ENCODE measurements at regions not wholly inside any gene's neighbourhood (a gene's known extent, or its start where the extent isn't known, plus 50 kb on each side); places are given as distances from the start of the nearest gene placed in this dataset.

DNA sequence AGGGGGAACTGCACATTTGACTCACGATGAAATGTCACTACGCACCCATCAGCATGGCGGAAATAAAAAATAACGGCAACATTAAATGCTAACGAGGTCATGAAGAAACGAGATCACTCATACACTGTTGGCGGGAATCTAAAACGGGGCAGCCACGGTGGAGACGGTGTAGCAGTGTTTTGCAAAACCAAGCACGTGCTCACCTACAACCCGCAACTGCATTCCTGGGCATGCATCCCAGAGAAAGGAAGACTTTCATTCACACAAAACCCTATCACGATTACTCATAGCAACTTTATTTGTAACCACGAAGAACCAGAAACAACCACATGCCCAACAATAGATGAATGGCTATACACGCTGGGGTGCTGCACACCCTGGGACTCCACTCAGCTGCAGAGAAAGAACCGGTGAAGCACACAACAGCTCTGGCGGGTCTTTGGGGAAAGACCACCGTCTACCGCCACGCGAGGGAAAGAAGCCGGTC lies 77.0 kb downstream of the YTHDF1 start:
- Histone ChIP-seq H3K4me3 (ENCODE audit: low read depth in 2 of 2, low read length in 2 of 2) (no peak overlapping the region), H3K4me1 (ENCODE audit: control insufficient read depth, insufficient read depth, low read length) (no peaks in the 10 kb centered on the region), H3K36me3 (ENCODE audit: control insufficient read depth, insufficient read depth, low read length) (no peaks in the 10 kb centered on the region), H3K9me3 (ENCODE audit: control insufficient read depth, insufficient read depth, low read depth, low read length) (no peaks in the 10 kb centered on the region), H3K27ac (ENCODE audit: low read length) (no peak overlapping the region), H3K27me3 (ENCODE audit: control insufficient read depth, insufficient read depth, low read length) (peaks cover 7% of the 10 kb centered on the region)
- intact Hi-C loops (cut with micrococcal nuclease; ENCODE audit: unreplicated experiment), result no loop called here
- ATAC-seq, result no peak
- ChIA-PET POLR2A (no interaction called here), CTCF (no interaction called here)
- no peak for DNase-seq (ENCODE audit: low read depth, low spot score)
- TF ChIP-seq SIN3A (IDR thresholded peaks at IDR 0.05; ENCODE audit: borderline replicate concordance, insufficient read depth, low read depth, low read length) (no peak), POLR2AphosphoS5 (IDR thresholded peaks at IDR 0.05; ENCODE audit: low read depth, low read length) (no peak), TCF7L2 (IDR thresholded peaks at IDR 0.05; ENCODE audit: low read depth, low read length) (no peak)
- TF ChIP-seq, protein P1, sequence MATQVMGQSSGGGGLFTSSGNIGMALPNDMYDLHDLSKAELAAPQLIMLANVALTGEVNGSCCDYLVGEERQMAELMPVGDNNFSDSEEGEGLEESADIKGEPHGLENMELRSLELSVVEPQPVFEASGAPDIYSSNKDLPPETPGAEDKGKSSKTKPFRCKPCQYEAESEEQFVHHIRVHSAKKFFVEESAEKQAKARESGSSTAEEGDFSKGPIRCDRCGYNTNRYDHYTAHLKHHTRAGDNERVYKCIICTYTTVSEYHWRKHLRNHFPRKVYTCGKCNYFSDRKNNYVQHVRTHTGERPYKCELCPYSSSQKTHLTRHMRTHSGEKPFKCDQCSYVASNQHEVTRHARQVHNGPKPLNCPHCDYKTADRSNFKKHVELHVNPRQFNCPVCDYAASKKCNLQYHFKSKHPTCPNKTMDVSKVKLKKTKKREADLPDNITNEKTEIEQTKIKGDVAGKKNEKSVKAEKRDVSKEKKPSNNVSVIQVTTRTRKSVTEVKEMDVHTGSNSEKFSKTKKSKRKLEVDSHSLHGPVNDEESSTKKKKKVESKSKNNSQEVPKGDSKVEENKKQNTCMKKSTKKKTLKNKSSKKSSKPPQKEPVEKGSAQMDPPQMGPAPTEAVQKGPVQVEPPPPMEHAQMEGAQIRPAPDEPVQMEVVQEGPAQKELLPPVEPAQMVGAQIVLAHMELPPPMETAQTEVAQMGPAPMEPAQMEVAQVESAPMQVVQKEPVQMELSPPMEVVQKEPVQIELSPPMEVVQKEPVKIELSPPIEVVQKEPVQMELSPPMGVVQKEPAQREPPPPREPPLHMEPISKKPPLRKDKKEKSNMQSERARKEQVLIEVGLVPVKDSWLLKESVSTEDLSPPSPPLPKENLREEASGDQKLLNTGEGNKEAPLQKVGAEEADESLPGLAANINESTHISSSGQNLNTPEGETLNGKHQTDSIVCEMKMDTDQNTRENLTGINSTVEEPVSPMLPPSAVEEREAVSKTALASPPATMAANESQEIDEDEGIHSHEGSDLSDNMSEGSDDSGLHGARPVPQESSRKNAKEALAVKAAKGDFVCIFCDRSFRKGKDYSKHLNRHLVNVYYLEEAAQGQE (IDR thresholded peaks at IDR 0.05; ENCODE audit: insufficient read depth in 1 of 2, low read depth in 2 of 2, low read length in 1 of 2), result no peak
- TF ChIP-seq, protein P2, sequence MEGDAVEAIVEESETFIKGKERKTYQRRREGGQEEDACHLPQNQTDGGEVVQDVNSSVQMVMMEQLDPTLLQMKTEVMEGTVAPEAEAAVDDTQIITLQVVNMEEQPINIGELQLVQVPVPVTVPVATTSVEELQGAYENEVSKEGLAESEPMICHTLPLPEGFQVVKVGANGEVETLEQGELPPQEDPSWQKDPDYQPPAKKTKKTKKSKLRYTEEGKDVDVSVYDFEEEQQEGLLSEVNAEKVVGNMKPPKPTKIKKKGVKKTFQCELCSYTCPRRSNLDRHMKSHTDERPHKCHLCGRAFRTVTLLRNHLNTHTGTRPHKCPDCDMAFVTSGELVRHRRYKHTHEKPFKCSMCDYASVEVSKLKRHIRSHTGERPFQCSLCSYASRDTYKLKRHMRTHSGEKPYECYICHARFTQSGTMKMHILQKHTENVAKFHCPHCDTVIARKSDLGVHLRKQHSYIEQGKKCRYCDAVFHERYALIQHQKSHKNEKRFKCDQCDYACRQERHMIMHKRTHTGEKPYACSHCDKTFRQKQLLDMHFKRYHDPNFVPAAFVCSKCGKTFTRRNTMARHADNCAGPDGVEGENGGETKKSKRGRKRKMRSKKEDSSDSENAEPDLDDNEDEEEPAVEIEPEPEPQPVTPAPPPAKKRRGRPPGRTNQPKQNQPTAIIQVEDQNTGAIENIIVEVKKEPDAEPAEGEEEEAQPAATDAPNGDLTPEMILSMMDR (IDR thresholded peaks at IDR 0.05), result no peak
- BruUV-seq (replicated peaks), result no TSS peak
- in situ Hi-C loops (cut with HindIII; ENCODE audit: low pct_unique_long_range_greater_than_20kb, low sequenced_read_pairs), result no loop called here

DNA sequence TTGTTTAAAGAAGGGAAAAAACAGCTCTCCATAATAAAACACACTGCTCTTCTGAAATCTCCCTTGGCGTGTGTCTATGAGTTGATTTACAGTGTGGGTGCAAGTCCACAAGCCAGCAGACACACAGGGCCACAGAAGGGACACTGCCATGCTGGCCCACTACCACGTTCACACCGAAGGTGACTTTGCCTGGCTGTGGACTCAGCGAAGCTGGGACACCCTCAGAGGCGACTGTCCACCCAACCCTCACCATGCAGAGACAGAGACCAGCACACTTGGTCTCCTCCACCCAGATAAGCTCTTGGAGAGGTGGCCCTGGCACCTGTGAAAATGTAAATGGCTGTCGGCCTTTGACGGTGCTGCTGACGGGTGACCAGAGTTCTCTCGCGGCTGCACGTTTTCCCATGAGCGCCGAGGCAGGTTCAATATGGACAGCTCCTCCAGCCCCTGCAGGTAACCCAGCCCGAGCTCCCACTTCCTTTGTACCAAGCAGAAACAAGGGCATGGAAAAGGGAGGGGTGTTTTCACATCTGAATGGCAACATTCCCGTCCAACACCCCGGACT lies 78.0 kb downstream of the YTHDF1 start:
- ChIA-PET CTCF (no interaction called here), POLR2A (no interaction called here)
- Histone ChIP-seq H3K9me3 (ENCODE audit: control insufficient read depth, insufficient read depth, low read depth, low read length) (no peaks in the 10 kb centered on the region), H3K4me3 (ENCODE audit: low read depth in 2 of 2, low read length in 2 of 2) (no peak overlapping the region), H3K27ac (ENCODE audit: low read length) (no peak overlapping the region), H3K36me3 (ENCODE audit: control insufficient read depth, insufficient read depth, low read length) (no peaks in the 10 kb centered on the region), H3K4me1 (ENCODE audit: control insufficient read depth, insufficient read depth, low read length) (no peaks in the 10 kb centered on the region), H3K27me3 (ENCODE audit: control insufficient read depth, insufficient read depth, low read length) (peaks cover 7% of the 10 kb centered on the region)
- in situ Hi-C loops (cut with HindIII; ENCODE audit: low pct_unique_long_range_greater_than_20kb, low sequenced_read_pairs), result no loop called here
- DNase-seq (ENCODE audit: low read depth, low spot score) (no peak), ATAC-seq (no peak)
- intact Hi-C loops (cut with micrococcal nuclease; ENCODE audit: unreplicated experiment), result no loop called here
- BruUV-seq (replicated peaks), result no TSS peak
- TF ChIP-seq SIN3A (IDR thresholded peaks at IDR 0.05; ENCODE audit: borderline replicate concordance, insufficient read depth, low read depth, low read length) (no peak), POLR2AphosphoS5 (IDR thresholded peaks at IDR 0.05; ENCODE audit: low read depth, low read length) (no peak), TCF7L2 (IDR thresholded peaks at IDR 0.05; ENCODE audit: low read depth, low read length) (no peak)
- TF ChIP-seq, protein P1 (IDR thresholded peaks at IDR 0.05; ENCODE audit: insufficient read depth in 1 of 2, low read depth in 2 of 2, low read length in 1 of 2), result no peak
- TF ChIP-seq, protein P2 (IDR thresholded peaks at IDR 0.05), result no peak
